SK-N-SH (cell line): ENCODE measurements at regions not wholly inside any gene's neighbourhood (a gene's known extent, or its start where the extent isn't known, plus 50 kb on each side); places are given as distances from the start of the nearest gene placed in this dataset.

Experiments
- CTCF ChIA-PET: fragments of 300-600, 350-600 bp; formaldehyde crosslinking; extraction: SDS; loops from one replicate; lab custom pipeline; 2021; lab: Yijun Ruan, JAX
- POLR2A ChIA-PET: fragments of 350-600 bp; sonication (Branson Sonifier 250); formaldehyde crosslinking; extraction: SDS; loops from one replicate; lab custom pipeline; 2020; ENCODE audit warnings: antibody characterized with exemption, inconsistent platforms; lab: Yijun Ruan, JAX
- DNase-seq: peaks from one replicate; pipeline ENCODE4 v3.0.0; 2012
- H2AFZ ChIP-seq: fragments of 200-600 bp; sonication (generic); 2 replicates; pipeline ENCODE4 v1.8.1; 2016; ENCODE audit warnings: antibody characterized with exemption, mild to moderate bottlenecking, low read depth
- H3F3A ChIP-seq: fragments of 200-600 bp; sonication (generic); replicated peaks from 2 replicates; pipeline ENCODE3; 2016; ENCODE audit warnings: antibody characterized with exemption, mild to moderate bottlenecking; ENCODE audit not compliant: insufficient read depth
- H3K27ac ChIP-seq, 2 experiments: fragments of 200-500 bp in 1 of 2; fragments of 200-600 bp in 1 of 2; sonication (Bioruptor generic) in 1 of 2; sonication (generic), shearing (Covaris generic) in 1 of 2; 2 replicates each; pipeline versions ENCODE4 v1.5.1 to v1.6.1; 2014 to 2016; ENCODE audit warnings: low read depth in 2 of 2, inconsistent platforms in 1 of 2, low read length in 1 of 2, mild to moderate bottlenecking in 1 of 2, mixed read lengths in 1 of 2
- H3K27me3 ChIP-seq: fragments of 200-600 bp; sonication (generic), shearing (Covaris generic); 2 replicates; pipeline ENCODE4 v1.6.1; 2016; ENCODE audit warnings: mixed run types; ENCODE audit not compliant: insufficient read depth
- H3K36me3 ChIP-seq, 2 experiments: fragments of 200-500 bp in 1 of 2; fragments of 200-600 bp in 1 of 2; sonication (Bioruptor generic) in 1 of 2; sonication (generic) in 1 of 2; replicated peaks in 1 of 2; 2 replicates each; pipeline versions ENCODE3 to v1.5.1; 2014 to 2016; ENCODE audit warnings: low read length in 1 of 2, mild to moderate bottlenecking in 1 of 2; ENCODE audit not compliant: insufficient read depth in 2 of 2, control insufficient read depth in 1 of 2
- H3K4me1 ChIP-seq, 2 experiments: fragments of 200-500 bp in 1 of 2; fragments of 200-600 bp in 1 of 2; sonication (Bioruptor generic) in 1 of 2; sonication (generic), shearing (Covaris generic) in 1 of 2; 2 replicates each; pipeline versions ENCODE4 v1.5.1 to v1.6.1; 2014 to 2016; ENCODE audit warnings: low read depth in 1 of 2, low read length in 1 of 2, mixed run types in 1 of 2; ENCODE audit not compliant: insufficient read depth in 2 of 2, control insufficient read depth in 1 of 2
- H3K4me2 ChIP-seq: fragments of 200-600 bp; sonication (generic), shearing (Covaris generic); 2 replicates; pipeline ENCODE4 v1.6.1; 2017; ENCODE audit warnings: mixed run types
- H3K4me3 ChIP-seq, 2 experiments: fragments of 200-500 bp in 1 of 2; fragments of 200-600 bp in 1 of 2; sonication (Bioruptor generic) in 1 of 2; sonication (generic), shearing (Covaris generic) in 1 of 2; 2 replicates each; pipeline versions ENCODE4 v1.5.1 to v1.8.1; 2014 to 2016; ENCODE audit warnings: low read depth in 2 of 2, inconsistent platforms in 1 of 2, low read length in 1 of 2, mild to moderate bottlenecking in 1 of 2, mixed read lengths in 1 of 2, moderate library complexity in 1 of 2
- H3K79me2 ChIP-seq: fragments of 200-600 bp; sonication (generic); 2 replicates; pipeline ENCODE4 v1.8.1; 2017; ENCODE audit warnings: mild to moderate bottlenecking; ENCODE audit not compliant: insufficient read depth
- H3K9ac ChIP-seq: fragments of 200-600 bp; sonication (generic); 2 replicates; pipeline ENCODE4 v1.6.1; 2017; ENCODE audit warnings: mixed run types
- H3K9me2 ChIP-seq: fragments of 200-600 bp; sonication (generic); 2 replicates; pipeline ENCODE4 v1.6.1; 2017; ENCODE audit warnings: mixed run types
- H3K9me3 ChIP-seq: fragments of 200-600 bp; sonication (generic); 2 replicates; pipeline ENCODE4 v1.6.1; 2017; ENCODE audit warnings: mixed run types, mild to moderate bottlenecking, moderate library complexity
- H4K20me1 ChIP-seq: fragments of 200-600 bp; sonication (generic); 2 replicates; pipeline ENCODE4 v1.6.1; 2017; ENCODE audit warnings: mild to moderate bottlenecking, mixed run types; ENCODE audit not compliant: insufficient read depth
- CTCF ChIP-seq: fragments of 200-600 bp; sonication (generic); IDR thresholded peaks from 2 replicates; pipeline ENCODE4 v1.6.1; 2017; ENCODE audit warnings: antibody characterized with exemption, mild to moderate bottlenecking, moderate library complexity
- ELF1 ChIP-seq: IDR thresholded peaks from 2 replicates; pipeline ENCODE4 v1.4.0; 2012
- EZH2phosphoT487 ChIP-seq: fragments of 200-600 bp; sonication (generic); IDR thresholded peaks from 2 replicates; pipeline ENCODE4 v1.6.1; 2017; ENCODE audit warnings: low read depth, mixed run types, mild to moderate bottlenecking, antibody characterized with exemption, moderate library complexity, borderline replicate concordance
- FOXJ3 ChIP-seq: sonication (generic); formaldehyde crosslinking; IDR thresholded peaks from 2 replicates; pipeline ENCODE4 v1.5.1; 2020; ENCODE audit warnings: mild to moderate bottlenecking, missing genetic modification reagents
- GABPA ChIP-seq: IDR thresholded peaks from 2 replicates; pipeline ENCODE4 v1.4.0; 2012; ENCODE audit warnings: low read depth, mild to moderate bottlenecking
- JUND ChIP-seq: IDR thresholded peaks from 2 replicates; pipeline ENCODE4 v1.4.0; 2012
- MAX ChIP-seq: IDR thresholded peaks from 2 replicates; pipeline ENCODE4 v1.4.0; 2012; ENCODE audit warnings: low read depth
- NFIC ChIP-seq: IDR thresholded peaks from 2 replicates; pipeline ENCODE4 v1.4.0; 2012; ENCODE audit warnings: borderline replicate concordance
- PBX3 ChIP-seq: IDR thresholded peaks from 2 replicates; pipeline ENCODE4; 2012
- POLR2AphosphoS5 ChIP-seq: IDR thresholded peaks from 2 replicates; pipeline ENCODE4 v1.6.1; 2012; ENCODE audit warnings: low read depth, low read length
- RXRA ChIP-seq: IDR thresholded peaks from 2 replicates; pipeline ENCODE4 v1.4.0; 2012; ENCODE audit warnings: low read depth, mild to moderate bottlenecking, borderline replicate concordance
- SIN3A ChIP-seq: IDR thresholded peaks from 2 replicates; pipeline ENCODE4 v1.6.1; 2012; ENCODE audit warnings: low read depth, mild to moderate bottlenecking, low read length, moderate library complexity, borderline replicate concordance
- TAF1 ChIP-seq: IDR thresholded peaks from 2 replicates; pipeline ENCODE4 v1.6.1; 2012; ENCODE audit warnings: low read depth, mild to moderate bottlenecking, low read length, moderate library complexity, borderline replicate concordance
- YY1 ChIP-seq: IDR thresholded peaks from 2 replicates; pipeline ENCODE4 v1.4.0; 2012; ENCODE audit warnings: low read depth, mild to moderate bottlenecking
- WGBS: methylation state at CpG from one replicate; pipeline ENCODE4 v1.1.6; 2017; ENCODE audit warnings: low lambda C conversion rate; 5-methylcytosine and 5-hydroxymethylcytosine counted together
- TF ChIP-seq, protein P1 (sequence below): fragments of 150-350 bp; IDR thresholded peaks from 2 replicates; pipeline ENCODE4 v1.6.1; 2016; ENCODE audit warnings: mild to moderate bottlenecking, low read depth, low read length

- TF ChIP-seq EZH2phosphoT487 (no peak), JUND (no peak), GABPA (no peak), TAF1 (no peak), PBX3 (no peak), POLR2AphosphoS5 (no peak), RXRA (no peak), ELF1 (no peak)
- TF ChIP-seq, protein P1, sequence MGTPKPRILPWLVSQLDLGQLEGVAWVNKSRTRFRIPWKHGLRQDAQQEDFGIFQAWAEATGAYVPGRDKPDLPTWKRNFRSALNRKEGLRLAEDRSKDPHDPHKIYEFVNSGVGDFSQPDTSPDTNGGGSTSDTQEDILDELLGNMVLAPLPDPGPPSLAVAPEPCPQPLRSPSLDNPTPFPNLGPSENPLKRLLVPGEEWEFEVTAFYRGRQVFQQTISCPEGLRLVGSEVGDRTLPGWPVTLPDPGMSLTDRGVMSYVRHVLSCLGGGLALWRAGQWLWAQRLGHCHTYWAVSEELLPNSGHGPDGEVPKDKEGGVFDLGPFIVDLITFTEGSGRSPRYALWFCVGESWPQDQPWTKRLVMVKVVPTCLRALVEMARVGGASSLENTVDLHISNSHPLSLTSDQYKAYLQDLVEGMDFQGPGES: no peak
Observed at GRCh38 chr2:42984081-42984480, 191.7 kb upstream of the HAAO start (continued).

GRCh38 chr2:42980764-42981416 is 188.5 kb upstream of the HAAO start:
- POLR2A ChIA-PET: no interaction called here
- Histone ChIP-seq H3K79me2 (no peaks in the 10 kb centered on the region), H3K36me3 (no peaks in the 10 kb centered on the region), H2AFZ (no peak overlapping the region), H3K4me3 (no peak overlapping the region), H3K27me3 (no peaks in the 10 kb centered on the region), H3K9me3 (no peaks in the 10 kb centered on the region), H3F3A (no peaks in the 10 kb centered on the region)
- 90% methylated on average over 9 of the region's 9 CpGs for WGBS
- TF ChIP-seq EZH2phosphoT487: no peak
- no peak for TF ChIP-seq CTCF
- no peak for TF ChIP-seq SIN3A
- TF ChIP-seq TAF1: no peak
- TF ChIP-seq JUND: no peak
- TF ChIP-seq MAX: no peak
- TF ChIP-seq YY1: no peak
- no peak for TF ChIP-seq FOXJ3
- no peak for TF ChIP-seq NFIC
- TF ChIP-seq, all 33 proteins: peak for 0
- Histone ChIP-seq H3K9me2 (no peaks in the 10 kb centered on the region), H3K4me1 (peaks cover 0 to 10% of the 10 kb centered on the region in 2 experiments; a peak in 1 of 4 replicates), H4K20me1 (no peaks in the 10 kb centered on the region), H3K27ac (no peak overlapping the region), H3K9ac (no peak overlapping the region), H3K4me2 (no peak overlapping the region)
- CTCF ChIA-PET: interaction anchor here (0.6 to 0.9 kb wide), 2 partner anchors 34 to 52 kb away, joined by 3 read pairs; no protein-coding TSS in a partner anchor
- peak; percentile 8 for DNase-seq
